Muscle of arm (tissue), 1 donor: ENCODE measurements at regions not wholly inside any gene's neighbourhood (a gene's known extent, or its start where the extent isn't known, plus 50 kb on each side); places are given as distances from the start of the nearest gene placed in this dataset.

Experiments
- DNase-seq: peaks from one replicate; pipeline ENCODE4 v3.0.0-alpha.2; 2013

DNA sequence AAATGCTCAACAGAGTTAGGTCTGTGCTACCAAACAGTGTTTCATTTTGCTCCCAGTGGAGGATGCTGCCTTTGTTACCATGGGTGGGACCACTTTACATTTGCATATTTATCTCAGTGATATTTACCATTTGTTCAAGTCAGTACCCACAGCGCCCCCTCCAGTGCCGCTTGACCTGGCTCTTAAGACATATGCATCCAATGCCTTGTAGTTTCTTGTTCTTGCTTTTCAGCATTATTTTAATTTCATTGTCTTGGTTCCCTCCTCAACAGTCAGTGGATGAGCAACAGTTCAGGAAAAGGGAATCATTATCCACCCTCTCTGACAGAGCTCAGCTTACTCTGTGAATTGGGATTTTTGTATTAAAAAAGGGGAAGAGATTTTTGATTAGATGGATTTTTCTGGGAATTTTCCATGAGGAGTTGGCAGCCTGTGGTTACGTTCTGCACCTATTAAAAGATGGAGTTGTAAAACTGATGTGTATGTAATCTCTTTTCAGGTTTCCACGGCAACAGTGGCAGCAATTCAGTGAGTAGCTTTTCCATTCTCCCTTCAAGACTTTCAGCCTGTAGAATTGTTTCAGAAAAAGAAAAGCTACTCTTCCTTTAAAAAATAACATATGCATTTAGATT is 240.5 kb upstream of the DAAM1 start:
- DNase-seq = peak; percentile 92

DNA sequence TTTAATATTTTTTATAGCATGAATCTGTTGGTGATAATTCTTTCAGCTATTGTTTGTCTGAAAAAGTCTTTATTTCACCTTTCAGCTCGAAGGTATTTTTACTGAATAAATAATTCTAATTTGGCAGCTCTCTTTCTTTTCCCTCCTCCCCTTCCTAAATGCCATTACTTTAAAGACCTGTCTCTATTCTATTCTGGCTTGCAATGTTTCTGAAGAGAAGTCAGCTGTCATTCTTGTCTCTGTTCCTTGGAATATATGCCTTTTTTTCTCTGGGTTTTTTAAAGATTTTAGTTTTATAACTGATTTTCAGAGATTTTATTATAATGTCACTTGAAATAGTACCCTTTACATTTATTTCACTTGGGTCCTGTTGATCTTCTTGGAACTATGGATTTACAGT is 237.9 kb upstream of the DAAM1 start:
- DNase-seq = no peak

DNA sequence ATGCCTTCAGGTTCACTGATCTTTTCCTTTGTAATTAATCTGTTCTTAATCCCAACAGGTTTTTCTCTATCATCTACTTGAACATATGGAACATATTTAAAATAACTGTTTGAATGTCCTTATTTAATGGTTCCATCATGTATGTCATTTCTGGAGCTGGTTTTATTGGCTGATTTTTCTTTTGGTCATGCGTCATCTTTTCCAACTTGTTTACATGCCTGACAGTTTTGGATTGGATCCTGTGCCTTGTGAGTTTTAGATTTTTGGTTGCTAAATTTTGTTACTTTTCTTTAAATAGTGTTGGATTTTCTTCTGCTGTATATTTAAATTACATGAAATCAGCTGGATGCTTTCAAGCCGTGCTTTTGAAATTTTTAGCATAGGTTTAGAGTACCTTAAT is 237.3 kb upstream of the DAAM1 start:
- no peak for DNase-seq

DNA sequence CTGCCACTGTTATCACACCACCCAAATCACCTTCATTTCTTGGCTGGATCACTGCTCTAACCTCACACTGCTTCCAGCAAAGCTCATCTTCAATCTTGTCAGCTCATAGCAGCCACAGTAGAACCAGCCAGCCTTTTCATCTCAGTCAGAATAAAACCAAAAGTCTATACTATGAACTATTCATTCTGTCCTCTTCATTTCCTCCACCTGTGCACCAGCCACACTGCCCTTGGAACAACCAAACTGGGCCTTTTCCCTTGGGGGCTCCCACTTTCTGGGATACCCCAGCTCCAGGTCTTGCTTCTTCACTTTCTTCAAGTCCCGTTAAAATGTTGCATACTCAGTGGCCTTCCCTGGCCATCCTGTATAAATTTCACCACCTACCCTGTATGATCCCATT is 234.4 kb upstream of the DAAM1 start:
- no peak for DNase-seq

DNA sequence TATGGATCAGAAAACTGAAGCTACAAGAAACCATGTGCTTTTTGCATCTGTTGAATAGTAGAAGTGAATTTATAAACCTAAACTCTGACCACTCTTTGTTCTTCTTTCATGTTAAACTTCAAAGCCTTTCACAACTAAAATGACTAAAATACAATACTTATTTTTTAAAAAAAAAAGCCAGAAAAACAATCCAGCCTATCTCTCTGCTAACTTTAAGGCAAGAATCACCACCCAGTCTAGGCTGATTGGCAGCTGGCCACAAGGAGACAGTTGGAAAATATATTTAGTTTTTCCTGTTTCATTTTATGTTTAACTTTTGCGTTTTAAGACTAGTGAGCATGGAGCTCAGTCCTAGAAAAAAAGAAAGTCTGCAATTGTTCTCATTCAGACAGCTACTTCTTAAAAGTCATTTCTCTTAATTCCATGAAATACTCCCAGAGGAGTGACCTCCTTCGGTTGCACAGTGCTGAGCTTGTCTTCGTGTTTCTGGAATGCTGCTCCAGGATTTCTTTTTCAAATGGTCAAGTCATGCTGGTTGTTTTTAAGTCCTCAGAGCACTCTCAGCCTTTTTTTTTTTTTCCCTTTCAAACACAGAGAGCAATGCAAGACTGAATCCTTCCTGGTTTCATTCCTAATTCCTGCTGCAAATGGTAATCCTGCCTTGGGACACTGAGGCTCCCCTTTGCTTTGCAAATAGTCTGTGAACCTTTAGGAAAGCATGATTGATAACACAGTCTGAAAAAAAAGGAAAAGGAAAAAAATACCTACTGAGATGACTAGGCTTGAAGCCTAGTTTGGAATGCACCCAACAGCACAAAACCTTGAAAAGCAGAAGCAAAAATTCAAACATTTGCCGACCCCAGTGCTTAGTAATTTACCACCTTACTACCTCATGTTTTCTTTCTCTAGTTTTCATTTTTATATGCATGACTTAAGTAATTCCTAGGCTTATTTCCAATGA is 233.3 kb upstream of the DAAM1 start:
- DNase-seq = peak; percentile 76

DNA sequence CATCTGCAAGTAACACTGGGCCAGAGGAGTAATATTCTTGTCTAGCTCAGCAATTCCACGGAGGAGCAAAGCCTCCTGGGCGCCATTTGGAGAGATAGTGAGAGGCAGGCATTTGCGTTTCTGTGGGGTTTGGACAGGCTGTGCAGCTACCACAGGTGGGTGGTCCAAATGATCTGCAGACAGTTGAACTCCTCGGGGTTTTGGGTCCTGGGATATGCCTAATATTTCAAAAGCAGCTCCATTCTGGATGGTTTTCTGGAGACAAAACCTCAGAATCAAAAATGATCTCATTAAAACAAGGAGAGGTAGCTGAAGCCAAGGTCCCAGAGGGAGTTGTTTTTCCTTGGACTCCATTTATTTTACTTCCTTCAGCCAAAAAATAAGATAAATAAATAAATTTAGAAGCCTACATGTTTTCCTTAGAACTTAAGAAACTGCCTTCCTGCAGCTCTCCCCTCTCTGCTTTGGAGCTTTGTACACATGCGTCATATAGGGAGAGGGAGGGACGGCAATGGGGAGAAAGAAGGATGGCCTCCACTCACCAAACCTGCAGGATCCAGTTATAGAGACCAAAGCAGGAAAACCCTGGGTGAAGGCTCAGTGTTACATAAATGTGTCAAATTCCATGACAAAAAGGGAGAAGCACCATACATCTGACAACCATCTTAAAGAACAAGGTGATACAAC is 227.3 kb upstream of the DAAM1 start:
- DNase-seq = peak; percentile 81

DNA sequence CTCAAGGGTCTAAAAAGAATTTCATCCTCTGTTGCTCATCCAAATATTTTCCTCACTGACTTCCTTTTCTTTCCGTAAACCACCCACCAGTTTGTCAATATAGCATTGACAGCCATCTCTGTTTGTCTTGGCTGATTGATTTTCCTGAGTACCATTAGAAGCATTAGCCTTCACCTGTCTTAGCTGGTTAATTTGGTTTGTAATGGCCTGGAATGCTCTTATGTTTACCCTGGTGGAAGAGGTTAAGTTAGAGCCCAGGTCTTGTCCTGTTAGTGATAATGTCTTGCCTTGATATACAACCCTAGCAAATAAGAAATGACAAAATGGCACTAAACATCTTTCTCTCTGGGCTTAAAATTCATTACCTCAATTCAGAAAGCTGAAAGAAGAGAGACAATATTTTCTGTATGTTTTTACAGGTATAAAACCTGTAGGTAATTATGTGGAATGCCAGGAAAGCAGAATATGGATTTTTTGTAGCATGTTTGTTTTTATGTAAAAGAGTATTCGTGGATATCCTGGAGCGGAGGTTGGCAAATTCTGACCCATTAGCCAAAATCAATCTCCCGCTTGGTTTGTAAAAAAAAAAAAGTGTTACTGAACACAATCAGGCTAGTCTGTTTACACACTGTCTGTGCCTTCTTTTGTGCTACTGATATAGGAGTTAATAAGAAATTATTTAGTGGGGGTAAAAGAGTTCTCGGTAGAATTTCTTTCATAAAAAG is 224.4 kb upstream of the DAAM1 start:
- DNase-seq = no peak

DNA sequence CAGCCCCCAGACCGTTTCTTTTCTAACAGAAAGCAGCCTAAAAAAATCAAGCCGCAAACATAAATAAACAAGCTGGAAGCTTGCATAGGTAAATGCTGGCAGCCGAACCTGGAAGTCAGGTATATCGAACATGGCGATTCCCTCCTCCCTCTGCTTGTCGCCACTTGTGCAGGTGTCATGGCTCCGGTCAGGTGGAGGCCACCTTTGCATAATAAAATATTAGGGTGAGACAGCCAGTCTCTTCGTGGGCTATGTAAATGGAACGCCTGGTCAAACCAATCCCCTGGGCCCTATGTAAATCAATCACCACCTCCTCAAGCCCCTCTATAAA is 223.9 kb upstream of the DAAM1 start:
- no peak for DNase-seq

DNA sequence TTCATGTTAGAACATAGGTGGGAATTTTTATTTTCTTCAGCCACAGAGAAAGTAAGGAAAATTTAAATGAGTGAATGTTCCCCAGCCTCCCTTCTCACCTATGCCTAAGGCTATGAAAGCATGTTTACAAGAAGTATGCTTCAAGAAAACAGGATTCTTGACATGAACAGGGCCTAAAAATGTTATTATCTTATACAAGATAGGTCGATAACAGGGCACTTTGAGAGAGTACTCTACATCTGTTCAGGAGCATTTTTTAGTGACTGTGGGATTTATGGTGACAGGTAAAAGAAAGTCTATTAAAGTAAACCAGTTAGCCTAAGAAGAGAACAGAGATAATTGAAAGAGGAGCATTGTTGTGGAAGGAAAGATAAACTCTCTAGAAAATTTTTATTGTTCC is 222.9 kb upstream of the DAAM1 start:
- DNase-seq = no peak

DNA sequence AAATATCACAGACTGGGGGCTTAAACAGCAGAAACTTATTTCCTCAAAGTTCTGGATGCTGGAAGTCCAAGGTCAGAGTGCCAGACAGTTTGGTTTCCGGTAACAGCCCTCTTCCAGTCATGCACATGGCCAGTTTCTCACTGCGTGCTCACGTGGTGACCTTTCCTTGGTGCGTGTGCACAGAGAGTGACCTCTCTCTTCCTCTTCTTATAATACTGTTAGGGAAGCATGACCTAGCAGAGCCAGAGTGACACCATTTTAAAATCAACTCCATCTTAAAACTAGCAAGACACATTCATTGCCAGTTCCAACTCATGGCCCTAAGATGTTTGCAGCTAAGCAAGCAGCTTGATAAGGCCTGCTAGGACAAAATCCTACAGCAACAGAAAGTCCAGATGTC is 221.5 kb upstream of the DAAM1 start:
- DNase-seq = no peak

DNA sequence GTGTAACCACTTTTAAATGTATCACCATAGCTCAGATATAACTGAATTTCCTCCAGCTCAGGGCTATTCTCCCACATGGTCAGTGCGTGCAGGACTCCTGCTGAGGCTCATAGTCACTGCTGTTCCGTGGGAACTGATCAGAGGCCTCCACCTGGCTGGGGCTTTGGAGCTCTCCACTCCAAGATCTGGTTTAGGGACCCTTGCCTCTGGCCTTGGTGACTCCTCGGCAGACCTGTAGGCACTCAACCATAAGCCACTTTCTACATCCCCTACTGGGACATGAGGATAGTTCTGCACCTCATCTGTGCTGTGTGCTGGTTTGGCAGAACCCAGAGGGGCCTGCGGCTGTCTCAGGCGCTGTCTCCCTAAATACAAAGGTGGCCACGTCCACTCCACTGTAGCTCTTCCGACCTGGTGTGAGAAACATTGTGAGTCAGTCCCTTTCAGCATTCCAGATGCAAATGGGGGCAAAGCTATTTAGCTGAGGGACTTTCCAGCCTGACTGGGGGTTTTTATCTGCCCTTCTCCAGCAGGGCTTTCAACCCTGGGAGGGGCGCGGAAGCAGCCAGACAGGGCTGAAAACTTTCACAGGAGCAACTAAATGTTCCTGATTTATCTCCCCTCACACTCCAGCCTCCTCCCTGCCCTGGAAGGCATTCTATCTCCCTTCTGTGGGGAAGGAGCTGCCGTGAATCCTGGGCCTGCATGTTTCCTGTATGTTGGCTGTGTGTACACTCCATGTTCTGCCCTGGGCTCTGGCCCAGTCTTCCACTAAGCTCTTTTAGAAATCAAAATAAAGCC is 218.3 kb upstream of the DAAM1 start:
- DNase-seq = no peak

DNA sequence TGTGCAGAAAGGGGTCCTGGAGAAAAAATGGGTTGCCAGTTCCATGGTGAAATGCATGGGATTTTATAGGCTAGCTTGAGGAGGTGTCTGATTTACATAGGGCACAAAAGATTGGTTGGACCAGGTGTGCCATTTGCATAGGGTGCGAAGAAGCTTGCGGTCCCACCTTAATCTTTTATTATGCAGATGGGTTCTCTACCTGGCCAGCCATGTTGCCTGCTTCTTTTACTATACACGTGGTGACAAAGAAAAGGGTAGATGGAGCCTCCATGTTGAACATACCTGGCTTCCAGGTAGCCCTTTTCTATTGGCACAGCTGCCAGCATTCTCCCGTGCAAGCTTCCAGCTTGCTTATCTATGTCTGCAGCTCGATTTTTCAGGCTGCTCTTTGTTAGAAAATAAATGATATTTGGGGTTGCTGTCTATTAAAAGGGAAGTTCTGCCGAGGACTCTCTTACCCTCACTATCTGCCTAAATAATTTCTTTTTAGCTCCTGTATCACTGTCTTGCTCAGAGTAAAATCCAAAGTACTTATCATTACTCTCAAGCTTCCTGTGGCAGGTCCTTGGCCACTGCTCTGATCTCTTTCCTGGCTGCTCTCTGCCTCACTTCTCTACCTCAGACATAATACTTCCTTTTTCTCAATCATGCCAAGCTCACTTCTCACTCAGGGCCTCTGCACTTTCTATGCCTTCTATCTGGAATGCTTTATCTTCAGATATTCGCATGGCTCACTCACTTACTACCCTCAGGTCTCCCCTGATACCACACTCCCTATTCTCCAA is 216.0 kb upstream of the DAAM1 start:
- no peak for DNase-seq

DNA sequence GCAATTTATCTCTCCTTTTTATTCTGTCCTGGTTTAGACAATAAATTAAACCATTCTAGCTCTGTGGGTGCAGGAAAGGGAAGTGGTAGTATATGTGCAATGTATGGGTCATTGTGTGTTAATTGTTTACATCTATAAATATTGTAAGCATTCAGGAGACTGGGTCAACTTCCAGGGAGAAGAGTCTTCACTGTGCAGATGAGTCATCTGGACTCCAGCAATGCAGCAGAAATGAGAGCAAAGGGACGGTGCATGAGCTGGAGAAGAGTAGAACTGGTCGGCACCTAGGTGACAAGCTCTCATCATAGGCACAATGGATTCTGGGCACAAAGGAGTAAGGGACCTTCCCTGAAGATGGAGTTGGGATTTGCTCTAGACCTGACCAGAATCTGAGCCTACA is 211.1 kb upstream of the DAAM1 start:
- DNase-seq = no peak

DNA sequence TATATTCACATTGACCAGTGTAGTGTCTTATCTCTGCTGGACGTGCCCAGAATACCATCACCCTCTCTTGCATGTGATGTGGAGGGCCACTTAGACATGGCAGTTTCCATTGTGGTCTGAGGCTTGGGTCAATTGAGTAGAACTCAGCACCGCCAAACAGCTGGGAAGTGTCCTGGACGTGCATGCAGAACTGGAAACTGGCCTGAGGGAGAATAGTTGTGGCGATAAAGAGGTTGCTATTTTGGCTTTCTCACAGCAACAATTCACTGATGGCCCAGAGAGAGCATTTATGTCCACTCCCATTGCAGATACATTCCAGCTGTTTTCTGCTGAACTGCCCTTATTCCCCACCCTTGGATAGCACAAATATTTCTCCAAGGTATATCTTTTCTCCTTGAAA is 210.1 kb upstream of the DAAM1 start:
- no peak for DNase-seq

DNA sequence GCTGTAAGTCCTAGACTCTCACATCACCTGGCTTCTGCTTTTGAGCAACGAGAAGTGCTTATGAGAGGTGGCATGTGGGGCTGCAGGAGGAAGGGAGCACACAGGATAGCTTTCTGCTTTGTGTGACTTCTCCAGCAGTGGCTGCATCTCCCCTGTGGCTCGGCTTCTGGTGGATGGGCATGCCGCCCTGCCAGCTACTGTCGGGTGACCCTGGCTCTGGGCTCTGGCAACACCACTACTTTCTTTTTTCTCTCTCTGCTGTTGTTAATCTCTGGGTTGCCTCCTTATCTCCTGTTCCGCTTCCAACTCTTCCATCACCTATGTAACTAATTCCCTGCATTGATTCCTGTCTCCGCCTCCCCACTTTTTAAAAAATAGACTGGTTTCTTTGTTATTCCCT is 209.1 kb upstream of the DAAM1 start:
- no peak for DNase-seq

DNA sequence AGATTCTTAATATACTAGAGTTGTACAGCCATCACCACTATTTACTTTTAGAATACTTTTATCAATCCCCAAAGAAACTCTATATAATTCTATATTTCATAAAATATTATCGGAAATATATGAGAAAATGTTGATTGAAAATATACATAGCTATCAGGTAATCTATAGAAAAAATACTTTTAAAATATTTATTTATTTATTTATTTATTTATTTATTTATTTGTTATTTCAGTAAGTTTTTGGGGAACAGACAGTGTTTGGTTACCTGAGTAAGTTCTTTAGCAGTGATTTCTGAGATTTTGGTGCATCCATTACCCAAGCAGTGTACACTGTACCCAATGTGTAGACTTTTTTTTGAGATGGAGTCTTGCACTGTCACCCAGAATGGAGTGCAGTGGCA is 206.6 kb upstream of the DAAM1 start:
- no peak for DNase-seq

DNA sequence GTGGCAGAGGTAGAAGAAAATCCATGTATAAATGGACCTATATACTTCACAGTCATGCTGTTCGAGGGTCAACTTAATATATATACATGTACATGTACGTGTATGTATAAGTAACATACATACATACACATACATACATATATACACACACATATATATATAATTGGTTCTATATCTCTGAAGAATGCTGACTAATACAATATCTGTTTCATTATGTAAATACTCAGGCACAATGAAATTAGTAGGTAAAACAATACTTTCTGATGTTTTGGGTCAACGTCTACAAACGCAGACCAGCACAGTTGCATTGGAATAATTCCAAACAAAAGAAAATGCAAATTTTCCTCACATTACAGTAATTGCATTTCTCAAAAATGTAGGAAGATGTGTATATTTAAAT is 202.7 kb upstream of the DAAM1 start:
- no peak for DNase-seq

DNA sequence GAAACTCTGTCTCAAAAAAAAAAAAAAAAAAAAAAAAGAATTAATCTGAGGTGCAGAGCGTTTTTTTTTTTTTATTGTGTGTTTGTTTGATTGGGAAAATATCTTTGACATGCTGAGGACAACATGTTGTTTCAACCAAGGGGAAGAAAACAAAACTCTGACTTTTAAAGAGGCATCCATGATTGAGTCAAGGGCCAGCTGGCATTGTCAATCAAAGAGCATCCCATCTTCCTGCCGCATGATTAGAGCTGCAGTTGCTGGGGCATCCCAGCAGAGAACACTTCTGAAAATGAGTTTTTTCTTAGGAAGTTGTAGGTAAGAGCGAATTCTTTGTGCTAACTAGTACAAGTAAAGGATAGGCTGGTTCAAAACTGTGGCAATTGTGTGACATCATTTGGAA is 200.9 kb upstream of the DAAM1 start:
- no peak for DNase-seq

DNA sequence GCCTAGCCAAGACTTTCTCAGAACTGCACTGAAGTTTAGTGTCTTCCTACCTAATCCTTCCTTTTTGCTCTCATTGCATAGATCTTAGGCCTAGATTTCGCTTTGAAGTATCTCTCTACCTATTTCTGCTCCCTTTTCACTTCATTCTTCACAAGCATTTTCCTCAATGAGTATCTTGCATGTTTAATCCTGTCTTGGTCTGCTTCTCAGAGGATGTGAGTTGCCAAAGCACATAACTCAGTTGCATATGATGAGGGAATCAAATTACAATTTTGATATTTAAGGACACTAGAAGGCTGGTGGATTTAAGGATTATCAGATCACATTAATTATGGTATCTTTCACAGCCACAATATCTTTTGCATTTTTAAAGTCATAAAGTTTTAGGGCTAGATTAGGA is 195.5 kb upstream of the DAAM1 start:
- no peak for DNase-seq

DNA sequence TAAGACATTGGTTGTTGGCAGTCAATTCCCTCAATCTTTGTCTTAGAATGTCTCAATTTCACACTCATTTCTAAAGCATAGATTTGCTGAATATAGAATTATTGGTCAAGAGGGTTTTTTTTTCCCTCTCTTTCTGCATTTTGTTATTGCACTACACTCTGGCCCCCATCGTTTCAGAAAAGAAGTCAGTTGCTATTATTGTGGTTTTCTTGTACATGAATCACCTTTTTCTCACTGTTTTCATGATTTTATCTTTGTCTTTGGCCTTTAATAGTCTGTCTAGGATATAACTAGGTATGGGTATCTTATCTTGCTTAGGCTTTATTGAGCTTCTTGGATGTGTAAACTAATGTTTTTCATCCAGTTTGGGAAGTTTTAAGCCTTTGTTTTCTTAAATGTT is 194.3 kb upstream of the DAAM1 start:
- DNase-seq = no peak

DNA sequence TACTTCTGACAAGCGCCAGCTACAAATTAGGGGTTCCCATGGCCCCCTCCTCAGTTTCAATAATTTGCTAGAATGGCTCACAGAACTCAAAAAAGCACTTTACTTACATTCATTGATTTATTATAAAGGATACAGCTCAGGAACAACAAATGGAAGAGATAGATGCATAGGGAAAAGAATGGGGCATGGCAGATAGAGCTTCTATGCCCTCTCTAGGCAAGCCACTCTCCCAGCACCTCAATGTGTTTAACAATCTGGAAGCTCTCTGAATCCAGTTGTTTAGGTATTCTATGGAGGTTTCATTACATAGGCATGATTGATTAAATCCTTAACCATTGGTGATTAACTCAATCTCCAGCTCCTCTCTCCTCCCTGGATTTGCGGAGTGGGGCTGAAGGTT is 184.5 kb upstream of the DAAM1 start:
- DNase-seq = no peak
